ENCODE measurements at regions not wholly inside any gene's neighbourhood (a gene's known extent, or its start where the extent isn't known, plus 50 kb on each side); places are given as distances from the start of the nearest gene placed in this dataset.
"Not testable (repeated sequence)": the region's sequence is repeated elsewhere in the genome, so short reads cannot be mapped to it uniquely, and the experiment has no call there.

DNA sequence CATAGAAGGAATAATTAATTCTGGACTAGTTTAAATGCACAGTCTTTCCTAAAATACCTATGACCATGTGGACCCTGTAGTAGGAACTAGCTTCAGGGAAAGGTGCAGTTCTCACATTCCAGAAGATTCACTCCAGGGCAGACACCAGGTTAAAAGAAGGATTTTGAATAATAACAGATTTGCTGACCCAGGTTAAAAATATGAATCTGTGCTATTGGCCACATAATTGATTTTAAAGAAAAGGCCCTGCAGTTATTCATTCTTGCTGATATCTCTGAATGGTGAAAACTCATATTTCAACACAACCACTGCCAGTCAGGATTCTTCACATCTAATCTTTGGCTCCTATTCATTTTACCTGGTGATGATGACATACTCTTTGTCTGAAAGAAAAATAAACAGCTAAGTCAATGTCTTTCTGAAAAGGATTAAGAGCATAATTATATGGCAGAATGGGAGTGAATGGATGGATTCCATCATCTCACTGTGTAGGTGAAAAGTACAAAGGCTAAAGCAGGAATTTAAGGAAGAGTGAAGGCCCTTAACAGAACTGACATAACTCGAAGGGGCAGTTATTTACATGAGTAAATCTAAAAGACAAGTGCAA, 432.8 kb downstream of the PDGFC start:
- DNase-seq, result peak; percentile 12

DNA sequence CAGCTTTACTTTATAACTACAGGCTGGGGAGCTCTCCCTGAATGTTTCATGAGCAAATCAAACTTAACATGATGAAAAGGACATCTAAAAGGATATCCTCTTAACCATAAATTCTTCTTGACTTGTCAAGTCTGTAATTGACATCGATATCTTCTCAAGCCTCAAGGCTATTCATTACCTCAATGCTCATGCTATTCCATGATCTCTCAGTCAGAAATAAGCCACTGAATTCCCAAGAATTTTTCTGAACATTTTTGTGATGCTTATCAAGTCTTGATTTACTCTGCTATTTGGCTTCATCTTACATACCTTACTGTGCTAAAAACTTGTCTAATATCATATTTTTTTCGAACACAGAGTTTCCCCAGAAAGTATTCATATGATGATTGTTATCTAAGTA, 433.4 kb downstream of the PDGFC start:
- peak; percentile 13 for DNase-seq

GRCh38 chr4:156537286-156537685, 434.3 kb downstream of the PDGFC start:
- no peak for DNase-seq

GRCh38 chr4:156536661-156537060, 434.9 kb downstream of the PDGFC start:
- DNase-seq, result no peak

- DNase-seq, result no peak
These were observed 437.4 kb downstream of the PDGFC start for GRCh38 chr4:156534205-156534604.

DNA sequence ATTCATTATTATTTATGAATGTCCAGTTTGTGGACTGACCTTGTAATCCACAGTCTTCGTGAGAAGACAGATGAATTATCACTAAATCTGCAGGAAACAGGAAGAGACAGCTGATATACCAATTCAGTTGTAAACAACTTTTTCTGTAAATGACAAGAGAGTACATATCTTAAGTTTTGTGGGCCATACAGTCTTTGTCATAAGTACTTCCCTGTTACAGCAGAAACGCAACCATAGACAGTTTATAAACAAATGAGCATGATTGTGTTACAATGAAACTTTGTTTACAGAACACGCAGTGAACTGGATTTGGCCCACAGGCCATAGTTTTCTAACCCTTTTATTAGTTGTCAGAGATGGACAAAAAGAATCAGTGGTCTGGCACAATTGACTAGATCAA, 443.4 kb downstream of the PDGFC start:
- DNase-seq, result no peak

- no peak for DNase-seq
These were observed 444.2 kb downstream of the PDGFC start for GRCh38 chr4:156527237-156527993.

DNA sequence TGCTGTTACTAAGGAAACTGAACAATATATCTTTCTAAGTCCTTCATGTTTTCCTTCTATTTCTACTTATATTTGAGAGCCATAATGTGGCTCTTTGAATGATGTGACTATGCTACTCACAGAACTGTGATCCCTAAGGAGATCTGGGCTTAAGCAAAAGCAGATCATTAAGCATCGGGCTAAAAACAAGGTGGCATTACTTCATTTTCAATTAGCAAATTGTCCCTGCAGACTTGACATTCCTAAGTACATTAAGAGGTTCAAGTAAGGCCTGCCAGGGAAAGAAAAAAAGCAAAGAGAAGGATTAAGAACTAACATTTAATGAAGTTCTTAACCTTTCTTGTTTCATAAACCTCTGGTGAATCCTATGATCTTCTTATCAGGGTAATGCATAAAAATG, 447.6 kb downstream of the PDGFC start:
- DNase-seq, result no peak

DNA sequence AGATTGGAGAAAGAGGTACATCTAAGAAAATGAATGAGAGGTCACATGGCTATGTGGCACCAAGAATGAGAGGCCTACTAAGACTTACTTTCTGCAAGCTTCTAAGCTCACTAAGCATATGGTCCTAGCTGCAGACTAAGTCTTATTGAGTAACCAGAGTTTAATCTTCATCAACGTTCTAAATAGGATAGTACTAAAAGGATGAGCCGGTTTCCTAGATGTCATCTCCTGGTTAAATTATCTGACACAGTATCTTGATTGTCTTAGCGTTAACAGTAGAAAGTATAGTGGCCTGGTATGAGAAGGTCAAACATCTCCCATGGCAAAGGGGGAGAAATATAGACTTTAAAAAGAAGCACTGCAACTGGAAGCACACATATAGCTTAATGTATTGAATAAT, 448.1 kb downstream of the PDGFC start:
- DNase-seq, result no peak

DNA sequence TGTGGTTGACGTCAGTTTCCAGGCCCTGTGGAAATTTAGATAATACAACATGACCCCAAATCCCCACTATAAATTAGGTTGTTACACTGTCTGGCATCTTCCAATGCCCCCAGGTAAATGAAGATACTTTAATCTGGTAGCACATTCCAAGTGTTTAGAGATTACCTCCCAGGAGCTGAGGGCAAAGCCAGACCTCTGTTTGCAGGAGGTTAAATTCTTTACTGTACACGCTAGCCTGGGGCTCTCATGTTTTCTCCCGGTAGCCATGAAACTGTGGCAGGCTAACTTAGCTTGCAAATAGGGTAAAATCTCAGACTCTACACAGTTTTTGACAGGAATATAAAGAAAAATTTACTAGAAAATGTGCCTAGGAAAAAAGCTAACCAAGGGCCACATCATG, 450.0 kb downstream of the PDGFC start:
- no peak for DNase-seq

DNA sequence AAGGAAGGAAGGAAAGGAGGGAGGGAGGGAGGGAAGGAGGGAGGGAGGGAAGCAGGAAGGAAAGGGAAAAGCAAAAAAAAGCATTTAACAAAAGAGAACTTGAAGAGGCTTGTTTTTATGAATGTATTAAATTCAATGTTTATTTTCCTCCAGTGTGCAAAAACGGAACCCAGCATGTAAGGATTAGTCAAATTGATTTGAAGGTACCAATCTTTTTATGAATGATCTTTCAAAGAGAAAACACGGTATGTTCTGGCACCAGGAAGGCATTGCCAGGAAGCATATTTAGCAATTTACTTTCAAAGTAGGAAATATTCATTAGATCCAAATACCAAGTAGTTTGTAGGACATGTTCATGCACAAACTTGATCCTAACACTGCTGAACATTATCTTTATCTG, 453.6 kb downstream of the PDGFC start:
- DNase-seq, result no peak

DNA sequence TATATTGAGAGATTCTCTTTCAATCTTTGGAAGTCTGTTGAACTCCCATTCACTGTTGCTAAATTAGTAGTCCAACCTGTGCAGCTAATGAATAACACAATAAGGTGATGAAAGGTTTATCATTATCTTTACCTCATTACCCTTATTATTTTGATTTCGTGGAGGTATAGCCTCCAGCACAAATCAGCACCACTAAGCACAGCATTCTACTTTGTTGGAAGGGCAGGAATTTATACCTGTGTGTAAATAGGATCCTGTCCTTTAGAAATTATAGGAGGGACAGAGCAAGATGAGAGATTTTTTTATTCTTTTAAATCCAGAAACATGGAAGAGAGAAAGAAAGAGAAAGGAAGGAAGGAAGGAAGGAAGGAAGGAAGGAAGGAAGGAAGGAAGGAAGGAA, 454.1 kb downstream of the PDGFC start:
- DNase-seq, result no peak

- DNase-seq, result no peak
These were observed 454.9 kb downstream of the PDGFC start for GRCh38 chr4:156516698-156517097.

- no peak for DNase-seq
These were observed 456.3 kb downstream of the PDGFC start for GRCh38 chr4:156515295-156515694.

DNA sequence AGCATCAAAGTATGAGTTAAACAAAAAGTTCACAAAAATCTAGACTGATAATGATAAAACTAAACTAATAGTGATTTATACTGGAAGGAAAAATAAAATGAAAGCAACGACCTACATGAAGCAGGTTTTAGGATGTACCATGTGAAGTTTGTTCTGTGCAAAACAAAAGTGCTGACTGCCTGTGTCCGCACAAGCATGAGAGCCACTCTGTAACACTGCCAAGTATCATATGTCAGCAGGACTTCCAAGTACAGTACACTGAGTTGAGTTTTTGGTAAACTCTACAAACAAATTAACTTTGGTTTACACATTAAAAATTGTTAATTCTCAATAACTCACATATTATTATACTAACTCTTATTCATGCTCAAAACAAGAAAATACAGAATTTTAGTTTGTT, 459.0 kb downstream of the PDGFC start:
- no peak for DNase-seq

DNA sequence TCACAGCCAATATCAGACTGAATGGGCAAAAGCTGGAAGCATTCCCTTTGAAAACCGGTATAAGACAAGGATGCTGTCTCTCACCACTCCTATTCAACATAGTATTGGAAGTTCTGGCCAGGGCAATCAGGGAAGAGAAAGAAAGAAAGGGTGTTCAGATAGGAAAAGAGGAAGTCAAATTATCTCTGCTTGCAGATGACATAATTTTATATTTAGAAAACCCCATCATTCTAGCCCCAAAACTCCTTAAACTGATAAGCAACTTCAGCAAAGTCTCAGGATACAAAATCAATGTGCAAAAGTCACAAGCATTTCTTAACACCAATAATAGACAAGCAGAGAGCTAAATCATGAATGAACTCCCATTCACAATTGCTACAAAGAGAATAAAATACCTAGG, 461.7 kb downstream of the PDGFC start:
- not testable (repeated sequence) for DNase-seq

DNA sequence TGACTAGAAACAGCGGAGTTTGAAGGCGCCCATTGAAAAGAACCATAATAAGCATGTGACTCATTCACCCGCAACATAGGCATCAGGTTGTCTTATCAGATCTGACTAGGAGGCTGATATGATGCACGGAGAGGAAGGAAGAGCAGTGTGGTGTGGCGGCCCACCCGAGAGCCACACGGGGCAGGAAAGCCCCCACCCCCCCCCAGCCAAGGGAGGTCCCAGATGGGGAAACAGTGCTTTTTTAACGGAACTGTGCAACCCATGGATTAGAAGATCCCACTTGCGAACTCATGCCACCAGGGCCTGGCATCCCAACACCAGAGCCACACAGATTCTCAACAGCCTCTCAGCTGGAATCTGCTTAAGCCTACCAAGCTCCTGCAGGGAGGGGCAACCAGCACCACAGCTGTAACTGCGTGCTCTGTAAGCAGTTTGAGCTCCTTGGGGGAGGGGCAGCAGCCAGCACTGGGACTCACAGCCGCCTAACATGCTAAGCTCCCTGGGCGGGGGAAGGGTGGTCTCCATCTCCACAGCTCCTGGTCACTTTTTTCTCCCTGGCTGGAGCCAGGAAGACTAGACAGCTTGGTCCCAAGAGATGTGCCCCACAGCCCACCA, 466.2 kb downstream of the PDGFC start:
- peak; percentile 64 for DNase-seq

GRCh38 chr4:156503119-156503518, 468.5 kb downstream of the PDGFC start:
- DNase-seq, result no peak

GRCh38 chr4:156501962-156502361, 469.6 kb downstream of the PDGFC start:
- DNase-seq, result no peak

DNA sequence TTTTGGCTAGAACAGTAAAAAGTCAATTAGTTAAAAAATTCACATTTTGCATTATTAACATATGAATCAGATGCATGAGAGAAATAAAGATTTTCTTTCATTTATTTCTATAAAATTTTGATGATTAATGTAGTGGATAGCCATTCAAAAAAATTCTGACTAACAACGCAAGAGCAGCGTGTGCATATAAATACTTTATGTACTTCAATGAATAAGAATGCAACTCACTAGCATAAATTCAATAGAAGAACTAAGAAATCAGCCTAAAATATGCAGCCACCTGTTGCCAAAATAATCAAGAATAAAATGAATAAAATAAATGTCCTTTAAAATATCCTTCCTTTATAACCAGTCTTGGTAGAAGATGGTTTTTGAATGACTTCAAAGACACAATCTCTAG, 471.9 kb downstream of the PDGFC start:
- no peak for DNase-seq

DNA sequence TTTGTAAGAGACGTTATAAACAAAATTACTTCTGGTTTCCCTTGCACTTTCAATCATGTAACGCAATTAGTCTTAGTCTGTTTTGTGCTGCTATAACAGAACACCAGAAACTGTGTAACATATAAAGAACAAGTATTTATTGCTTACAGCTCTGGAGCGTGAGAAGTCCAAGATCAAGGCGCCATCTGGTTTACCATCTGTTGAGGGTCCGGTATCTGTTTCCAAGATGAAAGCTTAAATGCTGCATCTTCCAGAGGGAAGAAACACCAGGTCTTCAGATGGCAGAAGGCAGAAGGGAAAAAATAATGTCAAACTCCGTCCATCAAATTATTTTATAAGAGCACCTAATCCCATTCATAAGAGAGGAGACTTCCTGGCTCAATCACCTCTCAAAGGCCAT, 474.1 kb downstream of the PDGFC start:
- DNase-seq, result peak; percentile 35

DNA sequence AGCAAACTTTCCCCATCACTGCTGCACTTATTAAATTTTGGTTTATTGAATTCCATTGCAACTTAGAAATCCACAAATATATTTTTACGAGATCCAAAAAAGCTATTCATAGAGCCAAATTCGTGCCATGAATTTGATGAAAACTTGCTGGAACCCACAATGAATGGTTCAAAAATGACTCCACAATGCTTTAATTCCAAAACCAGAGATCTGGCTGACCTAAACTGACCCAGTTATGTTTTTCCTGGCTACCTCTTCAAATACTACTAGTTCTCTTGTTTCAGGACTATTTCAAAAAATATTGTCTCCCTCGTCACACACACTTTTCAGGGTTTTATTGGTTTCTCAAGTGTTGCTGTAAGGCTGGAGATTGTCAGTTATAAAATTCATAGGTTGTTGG, 474.8 kb downstream of the PDGFC start:
- no peak for DNase-seq

DNA sequence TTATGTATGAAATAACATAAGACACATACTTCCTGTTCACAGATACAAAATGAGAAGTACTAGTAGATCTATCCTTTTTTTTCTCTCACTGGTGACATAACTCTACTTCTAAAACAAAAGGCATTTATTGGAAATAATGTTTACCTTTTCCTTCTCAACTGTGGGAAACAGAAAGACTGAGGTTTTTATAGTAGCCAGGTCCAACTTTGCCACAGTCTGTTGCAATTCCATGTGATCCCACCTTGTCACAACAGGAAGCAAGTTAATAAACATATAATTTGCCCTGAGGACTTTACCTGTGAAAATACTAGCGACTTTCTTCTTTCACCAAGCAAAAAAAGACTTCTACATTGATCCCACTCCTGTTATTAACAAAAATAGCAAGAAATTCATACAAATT, 475.8 kb downstream of the PDGFC start:
- DNase-seq, result no peak

DNA sequence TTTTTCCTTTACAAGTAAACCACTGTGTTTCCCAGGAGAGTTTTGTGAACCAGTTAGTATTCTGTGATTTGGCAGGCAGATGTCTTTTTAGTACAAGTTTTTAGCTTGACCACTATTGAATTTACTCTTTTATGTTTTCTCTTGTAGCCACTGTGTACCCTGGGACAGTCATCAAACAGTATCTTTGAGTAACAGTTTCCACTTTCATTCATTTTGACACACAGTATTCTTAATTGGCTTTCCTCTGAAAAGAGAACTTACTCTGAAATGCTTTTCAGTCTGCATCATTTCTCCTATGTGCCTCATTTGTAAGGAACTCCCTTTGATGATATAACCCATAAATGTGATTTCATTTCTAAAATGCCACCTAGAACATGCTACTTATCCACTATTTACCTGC, 476.5 kb downstream of the PDGFC start:
- DNase-seq, result no peak

- no peak for DNase-seq
These were observed 477.7 kb downstream of the PDGFC start for GRCh38 chr4:156493858-156494257.
